GM19043 (cell line): ENCODE measurements at regions not wholly inside any gene's neighbourhood (a gene's known extent, or its start where the extent isn't known, plus 50 kb on each side); places are given as distances from the start of the nearest gene placed in this dataset.
"Not testable (repeated sequence)": the region's sequence is repeated elsewhere in the genome, so short reads cannot be mapped to it uniquely, and the experiment has no call there.

ENCODE experiments used
- ATAC-seq: cut with Tn5 transposase; IDR thresholded peaks from one replicate; pipeline ENCODE4 v1.9.1; 2021; ENCODE audit warnings: low read depth; ENCODE audit not compliant: unreplicated experiment

DNA sequence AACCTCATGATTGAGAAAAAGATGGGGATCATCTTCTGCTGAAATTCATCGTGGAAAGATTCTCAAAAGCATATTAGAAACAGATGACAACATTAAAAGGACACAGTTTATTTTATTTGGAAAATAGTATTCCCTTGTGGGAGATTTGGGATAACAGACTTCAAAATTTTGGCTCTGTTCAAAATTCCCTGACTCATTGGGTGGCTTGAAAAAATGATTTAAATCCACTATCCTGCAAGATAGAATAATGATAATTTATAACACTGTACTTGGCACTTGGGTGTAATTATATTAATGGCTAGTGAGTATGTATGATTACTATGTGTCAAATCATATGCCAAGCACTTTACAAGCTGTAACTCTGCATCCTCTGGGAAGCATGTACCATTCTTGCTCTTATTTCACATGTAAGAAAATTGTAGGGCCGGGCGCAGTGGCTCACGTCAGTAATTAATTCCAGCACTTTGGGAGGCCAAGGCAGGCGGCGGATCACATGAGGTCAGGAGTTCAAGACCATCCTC lies 128.8 kb downstream of the LMNTD1 start:
- ATAC-seq: no peak

DNA sequence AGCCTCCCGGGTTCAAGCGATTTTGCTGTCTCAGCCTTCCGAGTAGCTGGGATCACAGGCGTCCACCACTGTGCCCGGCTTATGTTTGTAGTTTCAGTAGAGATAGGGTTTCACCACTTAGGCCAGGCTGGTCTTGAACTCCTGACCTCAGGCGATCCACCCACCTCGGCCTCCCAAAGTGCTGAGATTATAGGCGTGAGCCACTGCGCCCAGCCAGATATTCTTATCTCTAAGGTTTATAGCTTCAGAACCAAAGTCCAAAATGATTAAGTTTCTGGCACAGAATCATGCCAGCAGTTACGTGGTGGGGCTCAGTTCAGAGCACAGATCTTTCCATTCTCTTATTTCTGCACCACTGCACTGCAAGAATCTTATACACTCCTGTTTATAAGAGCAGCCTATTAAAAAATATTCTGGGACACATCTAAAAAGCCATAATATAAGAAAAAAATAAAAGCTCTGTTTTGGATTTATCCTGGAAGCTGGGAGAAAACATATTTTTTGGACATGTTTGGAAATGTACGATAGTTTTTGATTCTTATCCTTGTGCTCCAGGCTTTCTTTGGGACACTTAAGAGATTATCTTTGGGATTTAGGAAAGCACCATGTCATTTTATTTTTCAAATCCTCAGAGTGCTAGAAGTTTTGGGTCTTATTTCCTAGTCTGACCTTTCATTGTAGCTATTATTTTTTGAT lies 129.6 kb downstream of the LMNTD1 start:
- ATAC-seq: no peak

DNA sequence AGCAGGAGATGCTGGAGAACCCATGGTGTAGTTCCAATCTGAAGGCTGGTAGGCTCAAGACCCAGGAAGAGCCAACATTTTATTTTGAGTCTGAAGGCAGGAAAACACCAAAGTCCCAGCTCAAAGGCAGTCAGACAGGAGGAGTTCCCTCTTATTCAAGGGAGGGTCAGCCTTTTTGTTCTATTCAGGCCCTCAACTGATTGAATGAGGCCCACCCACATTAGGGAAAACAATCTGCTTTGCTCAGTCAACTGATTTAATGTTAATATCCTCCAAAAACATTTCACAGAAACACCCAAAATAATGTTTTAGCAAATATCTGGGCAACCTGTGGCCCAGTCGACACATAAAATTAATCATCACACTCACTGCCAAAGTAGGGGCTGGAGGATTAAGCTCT lies 130.8 kb downstream of the LMNTD1 start:
- no peak for ATAC-seq

DNA sequence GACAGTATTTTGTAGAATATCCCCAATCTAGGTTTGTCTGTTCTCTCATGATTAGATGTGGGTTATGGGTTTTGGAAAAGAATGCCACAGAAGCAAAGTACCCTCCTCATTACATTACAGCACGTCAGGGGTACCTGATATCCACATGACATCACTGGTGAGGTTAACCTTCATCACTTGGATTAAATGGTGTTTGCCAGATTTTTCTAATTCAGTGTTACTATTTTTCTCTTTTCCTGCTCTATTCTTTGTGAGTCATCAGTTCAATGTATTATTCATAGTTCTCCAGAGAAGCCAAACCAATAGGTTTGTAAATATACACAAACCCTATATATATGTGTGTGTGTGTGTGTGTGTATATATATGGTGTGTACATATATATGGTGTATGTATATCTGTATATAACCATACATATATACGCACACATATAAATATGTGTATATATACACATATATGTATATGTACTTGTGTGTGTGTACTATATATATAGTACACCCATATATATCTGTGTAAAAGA lies 131.4 kb downstream of the LMNTD1 start:
- no peak for ATAC-seq

GRCh38 chr12:25420116-25420515 lies 133.0 kb downstream of the LMNTD1 start:
- ATAC-seq: no peak

GRCh38 chr12:25419595-25419994 lies 133.5 kb downstream of the LMNTD1 start:
- ATAC-seq: no peak

GRCh38 chr12:25417071-25417470 lies 136.0 kb downstream of the LMNTD1 start:
- no peak for ATAC-seq

DNA sequence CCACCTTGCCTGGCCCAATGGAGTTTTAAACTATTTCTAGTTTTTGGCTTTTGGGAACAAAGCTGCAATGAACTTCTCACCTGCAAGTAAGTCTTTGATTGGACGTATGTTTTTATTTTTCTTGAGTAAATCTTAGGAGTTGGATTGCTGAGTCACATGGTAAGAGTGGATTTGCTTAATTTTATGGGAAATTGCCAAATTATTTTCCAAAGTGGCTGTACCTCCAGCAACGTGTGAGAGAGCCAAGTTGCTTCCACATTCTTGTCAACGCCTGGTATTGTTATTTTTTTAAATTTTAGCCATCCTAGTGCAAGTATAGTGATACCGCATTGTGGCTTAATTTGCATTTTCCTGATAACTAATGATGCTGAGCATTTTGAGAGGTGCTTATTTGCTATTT lies 136.6 kb downstream of the LMNTD1 start:
- ATAC-seq: no peak

DNA sequence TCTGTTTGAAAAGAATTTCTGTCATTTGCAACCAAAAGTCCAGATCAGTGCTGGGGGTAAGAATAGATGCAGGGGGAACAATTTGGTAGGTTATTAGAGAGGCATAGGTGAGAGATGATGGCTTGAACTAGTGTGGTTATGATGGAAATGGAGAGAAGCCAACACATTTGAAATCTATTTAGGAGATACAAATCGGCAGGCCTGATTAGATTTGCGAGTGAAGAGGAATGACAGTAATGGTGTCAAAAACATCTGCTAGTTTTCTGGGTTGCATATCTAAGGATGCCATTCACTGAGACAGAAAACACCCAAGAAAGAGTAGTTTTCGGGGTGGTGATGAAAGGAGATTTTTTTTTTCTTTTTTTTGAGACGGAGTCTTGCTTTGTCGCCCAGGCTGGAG lies 138.1 kb downstream of the LMNTD1 start:
- ATAC-seq: no peak

GRCh38 chr12:25412735-25413134 lies 140.3 kb downstream of the LMNTD1 start:
- ATAC-seq: no peak

DNA sequence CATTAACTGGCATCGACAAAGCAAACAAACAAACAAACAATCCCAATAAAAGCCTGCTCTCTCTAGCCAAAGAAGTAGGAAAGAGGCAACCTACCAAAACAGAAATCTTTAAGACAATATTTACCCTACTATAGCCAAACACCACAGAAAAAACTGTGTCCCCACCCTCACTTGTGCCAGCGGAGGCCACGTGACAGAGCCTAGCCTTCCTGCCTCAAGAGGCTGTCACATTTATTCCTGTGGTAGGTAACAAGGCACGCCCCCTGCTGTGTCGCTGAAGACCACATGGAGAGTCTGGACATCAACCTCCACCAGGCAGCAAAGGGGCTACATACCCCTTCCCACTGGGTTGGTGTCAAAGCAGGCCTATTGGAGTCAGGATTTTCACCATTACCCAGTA lies 148.1 kb downstream of the LMNTD1 start:
- ATAC-seq: no peak

GRCh38 chr12:25401547-25402345 lies 151.0 kb upstream of the KRAS start:
- ATAC-seq: no peak

DNA sequence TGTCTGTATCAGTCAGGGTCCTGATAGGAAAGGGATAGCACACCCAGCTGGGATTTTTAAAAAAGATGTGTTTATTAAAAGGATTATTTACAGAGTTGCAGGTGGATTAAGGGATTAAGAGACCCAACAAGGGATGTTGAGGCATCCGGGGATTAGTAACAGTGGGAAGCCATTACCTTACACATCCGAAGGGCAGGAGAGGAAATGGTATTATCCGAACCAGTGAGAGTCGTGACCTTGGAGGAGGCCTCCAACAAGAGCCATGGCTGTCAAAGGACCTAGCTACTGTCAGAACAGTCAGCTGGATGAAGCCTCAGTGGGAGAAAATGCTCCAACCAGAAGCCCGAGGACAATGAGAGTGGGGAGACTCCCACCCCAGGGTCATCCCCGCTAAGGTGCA lies 146.3 kb upstream of the KRAS start:
- no peak for ATAC-seq

DNA sequence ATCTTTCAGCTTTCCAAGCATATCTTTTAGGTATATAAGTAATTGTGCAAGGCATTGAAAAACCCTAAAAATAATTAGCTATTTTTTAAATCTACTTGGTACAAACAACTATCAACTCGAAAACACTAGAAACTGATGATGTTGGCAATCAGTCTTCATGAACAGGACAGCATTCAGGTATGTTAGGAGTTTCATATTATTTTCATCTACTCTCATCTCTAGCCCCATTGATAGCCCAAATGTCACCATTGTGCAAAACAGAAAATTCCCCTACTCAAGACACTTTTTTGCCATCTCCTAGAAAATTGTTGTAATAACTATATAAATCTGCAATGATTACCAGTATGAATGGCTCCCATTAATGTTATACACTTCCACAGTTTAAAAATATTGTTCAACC lies 144.5 kb upstream of the KRAS start:
- no peak for ATAC-seq

GRCh38 chr12:25394775-25395174 lies 144.0 kb upstream of the KRAS start:
- not testable (repeated sequence) for ATAC-seq

DNA sequence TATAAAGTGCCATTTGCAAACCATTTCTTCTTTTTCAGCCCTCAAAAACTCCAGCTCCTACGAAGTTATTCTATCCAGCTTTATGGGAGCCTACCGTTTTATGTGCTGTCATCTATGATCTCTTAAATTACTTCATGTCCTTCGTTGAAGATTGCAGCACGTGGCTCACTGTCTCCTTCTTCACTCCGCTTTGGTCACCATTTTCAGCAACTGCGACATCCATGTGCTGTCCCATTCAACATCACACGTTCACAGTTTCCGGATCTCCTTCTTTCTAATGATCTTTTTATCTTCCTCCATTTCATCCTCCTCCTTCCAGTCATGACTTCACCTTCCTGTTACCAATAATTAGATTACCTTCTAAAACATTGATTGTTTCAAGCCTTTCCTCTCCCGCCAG lies 143.3 kb upstream of the KRAS start:
- no peak for ATAC-seq

GRCh38 chr12:25391346-25391745 lies 140.6 kb upstream of the KRAS start:
- ATAC-seq: not testable (repeated sequence)

DNA sequence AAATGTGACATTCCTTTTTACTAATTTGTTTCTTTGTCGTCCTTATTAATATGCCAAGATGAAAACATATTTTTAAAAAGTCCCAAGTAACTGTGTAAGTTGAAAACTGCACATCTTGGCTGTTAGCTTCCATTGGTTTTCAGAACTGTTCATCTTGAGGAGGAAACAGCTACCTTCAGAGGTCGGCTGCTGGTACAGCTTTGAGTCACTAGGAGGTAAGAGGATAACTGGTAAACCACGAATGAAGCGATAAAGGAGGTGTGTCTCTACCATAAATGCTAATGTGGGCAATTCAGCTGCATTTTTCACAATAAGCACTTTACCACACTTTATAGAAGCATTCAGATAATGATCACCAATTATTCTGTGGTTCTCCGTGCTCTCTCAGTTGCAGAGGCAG lies 137.5 kb upstream of the KRAS start:
- no peak for ATAC-seq

DNA sequence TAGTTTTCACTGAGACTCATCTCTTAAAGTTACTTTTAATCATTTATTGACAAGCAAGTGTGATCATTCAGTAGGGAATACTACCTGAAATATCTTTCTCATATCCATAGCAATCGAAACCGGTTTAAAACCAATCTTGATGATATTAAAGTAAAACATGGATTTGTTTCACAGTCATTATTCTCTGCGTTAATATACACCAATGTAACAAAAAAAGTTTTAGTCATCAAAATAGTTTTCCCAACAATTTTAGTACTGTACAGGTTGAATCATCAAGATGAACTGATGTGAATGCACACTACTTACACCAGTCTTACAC lies 137.0 kb upstream of the KRAS start:
- no peak for ATAC-seq

- ATAC-seq: no peak
These were observed 136.4 kb upstream of the KRAS start for GRCh38 chr12:25386831-25387731.

DNA sequence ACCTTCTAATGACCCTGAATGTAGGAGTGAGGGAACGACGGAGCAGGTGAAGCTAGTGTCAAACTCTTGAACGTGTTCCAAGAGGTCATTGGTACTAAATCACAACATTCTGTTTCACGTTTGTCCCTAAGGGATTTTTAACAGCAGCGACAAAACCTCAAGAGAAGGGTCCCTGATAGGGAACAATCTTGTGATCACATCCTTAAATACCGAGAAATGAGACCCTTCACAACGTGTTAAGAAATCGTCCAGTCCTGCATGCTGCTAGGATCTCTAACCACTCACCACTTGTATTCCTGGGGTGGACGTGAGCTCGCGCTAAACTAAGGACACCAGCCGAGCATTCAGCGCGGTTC lies 134.1 kb upstream of the KRAS start:
- no peak for ATAC-seq
